Stimulated activated CD8-positive, alpha-beta memory T cell treated with anti-CD3 and anti-CD28 coated beads, Interleukin-15, amount 100 ng/mL, for 48 hours (primary cell): ENCODE measurements at regions not wholly inside any gene's neighbourhood (a gene's known extent, or its start where the extent isn't known, plus 50 kb on each side); places are given as distances from the start of the nearest gene placed in this dataset.
"Not testable (repeated sequence)": the region's sequence is repeated elsewhere in the genome, so short reads cannot be mapped to it uniquely, and the experiment has no call there.

Experiments used
- DNase-seq, 2 donors: peaks; one replicate each; pipeline ENCODE4 v3.0.0-alpha.2; 2020; ENCODE audit warnings: low read depth in 2 of 2

GRCh38 chr5:53268241-53268640, 158.7 kb upstream of the MOCS2 start:
- DNase-seq: not testable (repeated sequence)

GRCh38 chr5:53275666-53276065, 166.1 kb upstream of the MOCS2 start:
- DNase-seq: no peak

- DNase-seq: no peak
Measured at GRCh38 chr5:53276825-53277224, 167.3 kb upstream of the MOCS2 start.

GRCh38 chr5:53277491-53277890, 167.9 kb upstream of the MOCS2 start:
- DNase-seq: no peak

- no peak for DNase-seq
Measured at GRCh38 chr5:53287573-53287972, 178.0 kb upstream of the MOCS2 start.

- DNase-seq: no peak
Measured at GRCh38 chr5:53288511-53288910, 179.0 kb upstream of the MOCS2 start.

- no peak for DNase-seq
Measured at GRCh38 chr5:53291047-53291446, 181.5 kb upstream of the MOCS2 start.

- no peak for DNase-seq
Measured at GRCh38 chr5:53291528-53291927, 182.0 kb upstream of the MOCS2 start.

- no peak for DNase-seq
Measured at GRCh38 chr5:53298841-53299240, 181.6 kb upstream of the FST start.

GRCh38 chr5:53302529-53302928, 177.9 kb upstream of the FST start:
- no peak for DNase-seq

GRCh38 chr5:53303105-53303504, 177.3 kb upstream of the FST start:
- no peak for DNase-seq

- DNase-seq: not testable (repeated sequence)
Measured at GRCh38 chr5:53305316-53305715, 175.1 kb upstream of the FST start.

- DNase-seq: no peak
Measured at GRCh38 chr5:53309653-53310052, 170.8 kb upstream of the FST start.

GRCh38 chr5:53311681-53312080, 168.7 kb upstream of the FST start:
- no peak for DNase-seq

GRCh38 chr5:53313145-53313544, 167.3 kb upstream of the FST start:
- DNase-seq: no peak

GRCh38 chr5:53318303-53318702, 162.1 kb upstream of the FST start:
- no peak for DNase-seq

GRCh38 chr5:53319315-53319714, 161.1 kb upstream of the FST start:
- DNase-seq: no peak

GRCh38 chr5:53321073-53321472, 159.4 kb upstream of the FST start:
- no peak for DNase-seq

GRCh38 chr5:53321721-53322120, 158.7 kb upstream of the FST start:
- DNase-seq: no peak

- DNase-seq: no peak
Measured at GRCh38 chr5:53322257-53322656, 158.2 kb upstream of the FST start.

GRCh38 chr5:53323511-53323910, 156.9 kb upstream of the FST start:
- no peak for DNase-seq

- no peak for DNase-seq
Measured at GRCh38 chr5:53323943-53324642, 156.3 kb upstream of the FST start.

GRCh38 chr5:53326424-53327153, 153.8 kb upstream of the FST start:
- DNase-seq: no peak
